OCI-LY1 (cell line): ENCODE measurements at regions not wholly inside any gene's neighbourhood (a gene's known extent, or its start where the extent isn't known, plus 50 kb on each side); places are given as distances from the start of the nearest gene placed in this dataset.

Source experiments
- H2AFZ ChIP-seq: fragments of 200-600 bp; sonication (generic), shearing (Covaris generic); 2 replicates; pipeline ENCODE4 v1.6.0; 2014; ENCODE audit warnings: antibody characterized with exemption, mild to moderate bottlenecking, low read length
- H3F3A ChIP-seq: fragments of 200-600 bp; sonication (generic), shearing (Covaris generic); 2 replicates; pipeline ENCODE4 v1.6.0; 2014; ENCODE audit warnings: mild to moderate bottlenecking, antibody characterized with exemption, low read length, moderate library complexity; ENCODE audit not compliant: insufficient read depth
- H3K27ac ChIP-seq: fragments of 200-600 bp; sonication (generic); 2 replicates; pipeline ENCODE4 v1.5.1; 2014; ENCODE audit warnings: low read length, mixed run types, mild to moderate bottlenecking, low read depth; ENCODE audit not compliant: poor library complexity, severe bottlenecking
- H3K27me3 ChIP-seq: fragments of 200-600 bp; sonication (generic); 2 replicates; pipeline ENCODE4 v1.6.0; 2014; ENCODE audit warnings: antibody characterized with exemption, mild to moderate bottlenecking, low read length, moderate library complexity; ENCODE audit not compliant: insufficient read depth
- H3K36me3 ChIP-seq: fragments of 200-600 bp; sonication (generic); 2 replicates; pipeline ENCODE4 v1.6.1; 2014; ENCODE audit warnings: mild to moderate bottlenecking, antibody characterized with exemption, low read length, moderate library complexity, mixed read lengths; ENCODE audit not compliant: insufficient read depth
- H3K4me1 ChIP-seq: fragments of 200-600 bp; sonication (generic); 2 replicates; pipeline ENCODE4 v1.5.1; 2014; ENCODE audit warnings: mild to moderate bottlenecking, low read length, moderate library complexity; ENCODE audit not compliant: insufficient read depth, severe bottlenecking
- H3K4me2 ChIP-seq: fragments of 200-600 bp; sonication (generic), shearing (Covaris generic); 2 replicates; pipeline ENCODE4 v1.6.1; 2014; ENCODE audit warnings: low read length
- H3K4me3 ChIP-seq: fragments of 200-600 bp; sonication (generic); 2 replicates; pipeline ENCODE4 v1.5.1; 2014; ENCODE audit warnings: low read length, low read depth, mild to moderate bottlenecking, mixed read lengths; ENCODE audit not compliant: poor library complexity, severe bottlenecking
- H3K79me2 ChIP-seq: fragments of 200-600 bp; shearing (Covaris generic); 2 replicates; pipeline ENCODE4 v1.6.1; 2016; ENCODE audit warnings: mixed run types, low read length, mixed read lengths; ENCODE audit not compliant: insufficient read depth
- H3K9ac ChIP-seq: fragments of 200-600 bp; sonication (generic), shearing (Covaris generic); 2 replicates; pipeline ENCODE4 v1.6.1; 2014; ENCODE audit warnings: mild to moderate bottlenecking, low read length, mixed read lengths
- H3K9me2 ChIP-seq: fragments of 200-600 bp; sonication (generic), shearing (Covaris generic); 2 replicates; pipeline ENCODE4 v1.6.1; 2014; ENCODE audit warnings: low read depth, mild to moderate bottlenecking, low read length, mixed read lengths
- H3K9me3 ChIP-seq: fragments of 200-600 bp; shearing (Covaris generic); 2 replicates; pipeline ENCODE4 v1.6.1; 2014; ENCODE audit warnings: low read length, mixed read lengths
- H4K20me1 ChIP-seq: fragments of 200-600 bp; sonication (generic), shearing (Covaris generic); 2 replicates; pipeline ENCODE4 v1.6.0; 2016; ENCODE audit warnings: mild to moderate bottlenecking, low read length; ENCODE audit not compliant: insufficient read depth
- CTCF ChIP-seq: fragments of 200-600 bp; sonication (generic), shearing (Covaris generic); IDR thresholded peaks from 2 replicates; pipeline ENCODE4 v1.5.1; 2017; ENCODE audit warnings: mild to moderate bottlenecking, antibody characterized with exemption, low read length, moderate library complexity, mixed read lengths
- EZH2 ChIP-seq: fragments of 200-600 bp; sonication (generic), shearing (Covaris generic); IDR thresholded peaks from 2 replicates; pipeline ENCODE4 v1.8.0; 2017; ENCODE audit warnings: borderline replicate concordance, mixed run types, mild to moderate bottlenecking, antibody characterized with exemption, low read length, moderate library complexity, mixed read lengths

DNA sequence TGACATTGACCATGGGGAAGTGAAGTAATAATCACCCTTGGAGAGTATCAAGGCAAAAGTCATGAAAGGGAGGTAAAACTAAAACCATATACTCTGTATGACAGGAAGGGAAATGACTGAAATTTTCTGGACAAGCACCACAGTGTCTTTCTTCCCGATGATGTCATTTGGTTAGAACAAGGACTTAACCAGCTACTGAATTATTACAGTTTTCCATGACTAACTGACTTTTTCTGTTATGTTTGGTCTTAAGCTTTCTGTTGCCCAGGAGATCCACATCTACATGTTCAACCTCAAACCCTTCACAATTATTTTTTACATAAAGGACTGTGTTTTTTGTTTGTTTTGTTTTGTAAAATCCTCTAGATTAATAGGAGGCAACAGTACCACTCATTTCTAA is 191.9 kb upstream of the IL12A start:
- H3K4me3 ChIP-seq, result no peak overlapping the region
- H3K27me3 ChIP-seq, result no peaks in the 10 kb centered on the region; the same call in 1 of the 2 replicates
- no peaks in the 10 kb centered on the region for H3K9me3 ChIP-seq
- no peaks in the 10 kb centered on the region for H3K79me2 ChIP-seq
- H3K27ac ChIP-seq, result no peak overlapping the region
- H3K9me2 ChIP-seq, result no peaks in the 10 kb centered on the region
- no peak overlapping the region for H3K9ac ChIP-seq
- H2AFZ ChIP-seq, result no peak overlapping the region
- H3K36me3 ChIP-seq, result no peaks in the 10 kb centered on the region
- H4K20me1 ChIP-seq, result no peaks in the 10 kb centered on the region
- H3K4me1 ChIP-seq, result no peaks in the 10 kb centered on the region
- H3F3A ChIP-seq, result no peaks in the 10 kb centered on the region
- no peak overlapping the region for H3K4me2 ChIP-seq
- TF ChIP-seq CTCF (no peak), EZH2 (no peak)

- Histone ChIP-seq H3K36me3 (no peaks in the 10 kb centered on the region), H3K79me2 (no peaks in the 10 kb centered on the region), H4K20me1 (no peaks in the 10 kb centered on the region), H3K4me1 (no peaks in the 10 kb centered on the region), H3F3A (no peaks in the 10 kb centered on the region), H3K27me3 (no peaks in the 10 kb centered on the region; the same call in 1 of the 2 replicates), H2AFZ (no peak overlapping the region), H3K9me2 (no peaks in the 10 kb centered on the region), H3K4me3 (no peak overlapping the region), H3K27ac (no peak overlapping the region), H3K9ac (no peak overlapping the region), H3K4me2 (no peak overlapping the region), H3K9me3 (no peaks in the 10 kb centered on the region)
- TF ChIP-seq EZH2 (no peak), CTCF (no peak)
Observed at GRCh38 chr3:159797771-159798170, 190.9 kb upstream of the IL12A start.

DNA sequence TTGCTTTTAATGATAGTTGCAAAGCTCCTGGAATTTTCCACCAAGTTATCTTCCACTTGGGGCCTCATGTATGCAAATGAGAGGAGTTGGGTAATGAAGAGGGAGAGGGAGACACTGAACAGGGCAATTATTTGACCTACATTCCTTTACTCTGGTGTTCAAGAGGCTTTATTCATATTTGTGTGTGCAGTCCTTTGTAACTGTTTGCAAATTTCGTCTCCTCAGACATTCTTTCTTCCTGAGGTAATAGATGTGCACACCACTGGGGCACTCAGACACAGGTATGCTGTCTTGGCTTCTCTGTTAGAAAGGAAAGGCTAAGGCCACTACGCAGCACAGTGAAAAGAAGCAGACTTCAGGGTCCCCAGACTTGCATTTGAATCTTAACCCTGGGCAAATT is 189.7 kb upstream of the IL12A start:
- no peaks in the 10 kb centered on the region for H3K79me2 ChIP-seq
- H3F3A ChIP-seq, result no peaks in the 10 kb centered on the region
- no peak overlapping the region for H3K4me2 ChIP-seq
- no peak for TF ChIP-seq EZH2
- no peak for TF ChIP-seq CTCF
- H2AFZ ChIP-seq, result no peak overlapping the region
- no peak overlapping the region for H3K4me3 ChIP-seq
- no peak overlapping the region for H3K27ac ChIP-seq
- no peaks in the 10 kb centered on the region for H3K36me3 ChIP-seq
- no peak overlapping the region for H3K9ac ChIP-seq
- no peaks in the 10 kb centered on the region for H3K9me3 ChIP-seq
- H3K4me1 ChIP-seq, result no peaks in the 10 kb centered on the region
- H3K27me3 ChIP-seq, result no peaks in the 10 kb centered on the region
- H3K9me2 ChIP-seq, result no peaks in the 10 kb centered on the region
- H4K20me1 ChIP-seq, result no peaks in the 10 kb centered on the region
